ENCODE measurements at regions not wholly inside any gene's neighbourhood (a gene's known extent, or its start where the extent isn't known, plus 50 kb on each side); places are given as distances from the start of the nearest gene placed in this dataset.
A peak's percentile ranks its signal among the peaks of the same experiment; 100 is the strongest.

DNA sequence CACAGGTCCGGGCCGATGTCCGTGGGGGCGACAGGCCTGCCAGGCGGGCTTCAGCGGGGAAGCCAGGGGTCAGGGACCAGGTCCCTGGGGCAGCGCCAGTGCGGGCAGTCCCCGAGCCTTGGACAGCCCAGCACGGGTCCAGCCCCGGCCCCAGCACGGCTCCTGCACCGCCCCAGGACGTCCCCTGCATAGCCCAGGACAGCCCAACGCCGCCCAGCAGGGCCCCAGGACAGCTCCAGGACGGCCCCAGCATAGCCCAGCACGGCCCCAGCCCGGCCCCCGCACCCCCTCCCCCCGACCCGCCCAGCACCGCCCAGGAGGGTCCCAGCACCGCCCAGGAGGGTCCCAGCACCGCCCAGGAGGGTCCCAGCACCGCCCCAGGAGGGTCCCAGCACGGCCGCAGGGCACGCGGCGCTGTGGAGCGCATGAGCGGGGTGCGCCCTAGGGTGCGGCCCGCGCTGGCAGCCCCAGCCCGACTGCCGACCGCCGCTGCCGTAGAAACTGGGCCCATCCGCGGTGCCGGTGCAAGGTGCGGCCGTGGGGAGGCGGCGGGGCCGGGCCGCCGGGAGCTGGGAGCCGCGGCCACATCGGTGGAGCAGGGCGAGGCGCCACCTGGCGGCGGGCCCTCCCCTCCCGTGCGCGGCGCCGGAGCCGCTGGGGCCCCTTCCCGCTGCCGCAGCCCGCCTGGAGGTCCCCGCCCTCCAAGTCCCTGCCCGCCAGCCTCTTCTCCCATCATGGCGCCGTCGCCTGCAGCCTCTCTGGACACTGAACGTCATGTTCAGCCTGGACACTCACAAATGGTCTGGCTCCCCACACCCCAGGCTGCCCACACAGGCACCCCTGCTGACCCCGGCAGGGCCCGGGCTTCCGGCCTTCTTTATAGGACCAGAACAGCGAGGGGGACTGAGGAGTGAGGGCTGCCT lies 106.8 kb upstream of the NKX1-1 start:
- DNase-seq (ENCODE audit: low read depth in 1 of 2, low spot score in 1 of 2) = peak; percentile 26 to 45

DNA sequence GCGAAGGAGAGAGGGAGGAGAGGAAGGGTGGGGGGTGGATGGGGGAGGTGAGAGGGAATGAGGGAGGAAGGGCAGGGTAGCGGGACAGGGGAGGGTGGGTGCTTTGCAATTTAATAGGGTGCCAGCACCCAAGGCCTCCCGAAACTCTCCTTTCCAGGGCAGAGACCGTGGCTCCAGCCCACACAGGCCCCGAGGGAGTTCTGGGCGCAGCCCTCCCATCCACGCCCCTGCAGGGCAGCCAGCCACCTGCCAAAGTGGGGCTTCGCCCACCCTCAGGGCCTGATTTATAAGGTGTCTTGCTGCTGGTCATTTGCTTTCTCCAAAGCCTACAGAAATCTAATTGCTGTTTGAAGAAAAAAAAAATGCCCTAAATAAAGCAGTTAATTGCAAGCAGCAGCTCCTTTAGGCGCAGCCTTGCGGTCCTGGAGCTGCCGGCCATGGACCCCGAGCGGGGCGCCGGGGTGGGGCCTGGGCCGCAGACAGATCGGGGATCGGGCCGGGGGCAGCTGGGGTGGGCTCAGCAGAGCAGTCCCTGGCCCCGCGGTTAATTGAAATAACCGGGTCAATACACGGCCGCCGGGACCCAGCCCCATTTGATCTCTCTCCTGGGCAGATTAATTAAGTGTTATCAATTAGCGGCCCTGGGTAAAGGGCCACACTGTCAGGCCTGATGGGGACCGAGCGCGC lies 106.0 kb upstream of the NKX1-1 start:
- no peak for DNase-seq (ENCODE audit: low read depth in 1 of 2, low spot score in 1 of 2)

DNA sequence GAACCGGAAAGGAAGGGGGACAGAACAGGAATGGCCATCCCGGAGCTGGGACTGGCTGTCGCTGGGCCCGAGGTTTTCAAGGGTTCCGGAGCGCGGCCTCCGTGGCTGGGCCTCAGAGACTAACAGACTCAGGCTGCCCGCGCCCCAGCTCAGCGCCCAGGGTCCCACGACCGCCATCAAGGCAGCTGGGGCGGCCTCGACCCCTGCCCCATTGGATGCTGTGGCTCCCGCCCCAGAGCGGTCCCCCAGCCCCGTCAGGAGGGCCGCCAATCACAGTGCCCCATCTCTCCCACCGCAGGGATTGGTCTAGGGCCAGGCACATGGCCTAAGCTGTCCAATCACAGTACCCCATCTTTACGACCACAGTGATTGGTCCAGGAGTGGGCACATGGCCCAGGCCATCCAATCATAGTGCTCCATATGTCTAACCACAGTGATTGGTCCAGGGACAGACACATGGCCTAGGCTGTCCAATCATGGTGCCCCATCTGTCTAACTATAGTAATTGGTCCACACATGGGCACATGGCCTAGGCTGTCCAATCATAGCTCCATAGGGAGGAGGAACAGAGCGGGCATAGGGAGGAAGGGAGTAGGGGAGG lies 105.3 kb upstream of the NKX1-1 start:
- peak in 1 of 2 donors; percentile 7 for DNase-seq (ENCODE audit: low read depth in 1 of 2, low spot score in 1 of 2)

DNA sequence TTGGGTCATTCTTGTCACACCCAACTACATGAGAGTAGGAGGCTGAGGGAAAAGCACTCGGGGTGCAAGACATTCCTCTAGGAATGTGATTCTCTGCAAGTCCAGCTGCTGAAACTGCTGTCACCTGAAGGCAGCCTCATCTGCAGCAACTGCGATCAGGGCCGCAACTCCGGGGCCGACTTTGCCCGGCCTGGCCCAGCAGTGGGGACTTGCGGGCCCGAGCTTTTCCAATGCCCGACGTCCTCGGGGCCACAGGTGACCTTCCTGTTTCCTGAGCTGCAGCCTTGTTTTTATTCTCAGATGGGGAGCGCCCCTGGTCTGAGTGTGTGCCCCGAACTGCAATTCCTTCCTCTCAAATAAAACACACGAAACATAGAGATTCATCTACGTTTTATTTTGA lies 104.7 kb upstream of the NKX1-1 start:
- DNase-seq (ENCODE audit: low read depth in 1 of 2, low spot score in 1 of 2) = no peak

DNA sequence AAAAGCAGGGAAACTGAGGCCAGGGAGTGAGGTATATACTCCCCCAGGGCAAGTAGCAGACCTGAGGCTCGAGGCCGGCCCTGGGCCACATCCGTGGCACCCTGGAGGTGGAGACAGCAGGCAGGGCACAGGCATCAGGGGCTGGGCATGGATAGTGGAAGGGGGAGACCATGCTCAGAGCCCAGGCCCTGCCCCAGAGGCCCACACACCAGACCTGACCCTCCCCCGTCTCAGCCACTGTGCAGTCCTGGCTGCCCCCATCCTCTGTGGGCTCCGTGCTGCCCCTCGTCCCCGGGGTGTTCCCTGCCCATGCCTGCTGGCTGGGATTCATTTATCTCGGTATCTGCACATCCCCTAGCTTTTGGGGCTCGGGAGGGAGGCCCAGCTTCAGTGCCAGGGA lies 103.1 kb upstream of the NKX1-1 start:
- no peak for DNase-seq (ENCODE audit: low read depth in 1 of 2, low spot score in 1 of 2)

DNA sequence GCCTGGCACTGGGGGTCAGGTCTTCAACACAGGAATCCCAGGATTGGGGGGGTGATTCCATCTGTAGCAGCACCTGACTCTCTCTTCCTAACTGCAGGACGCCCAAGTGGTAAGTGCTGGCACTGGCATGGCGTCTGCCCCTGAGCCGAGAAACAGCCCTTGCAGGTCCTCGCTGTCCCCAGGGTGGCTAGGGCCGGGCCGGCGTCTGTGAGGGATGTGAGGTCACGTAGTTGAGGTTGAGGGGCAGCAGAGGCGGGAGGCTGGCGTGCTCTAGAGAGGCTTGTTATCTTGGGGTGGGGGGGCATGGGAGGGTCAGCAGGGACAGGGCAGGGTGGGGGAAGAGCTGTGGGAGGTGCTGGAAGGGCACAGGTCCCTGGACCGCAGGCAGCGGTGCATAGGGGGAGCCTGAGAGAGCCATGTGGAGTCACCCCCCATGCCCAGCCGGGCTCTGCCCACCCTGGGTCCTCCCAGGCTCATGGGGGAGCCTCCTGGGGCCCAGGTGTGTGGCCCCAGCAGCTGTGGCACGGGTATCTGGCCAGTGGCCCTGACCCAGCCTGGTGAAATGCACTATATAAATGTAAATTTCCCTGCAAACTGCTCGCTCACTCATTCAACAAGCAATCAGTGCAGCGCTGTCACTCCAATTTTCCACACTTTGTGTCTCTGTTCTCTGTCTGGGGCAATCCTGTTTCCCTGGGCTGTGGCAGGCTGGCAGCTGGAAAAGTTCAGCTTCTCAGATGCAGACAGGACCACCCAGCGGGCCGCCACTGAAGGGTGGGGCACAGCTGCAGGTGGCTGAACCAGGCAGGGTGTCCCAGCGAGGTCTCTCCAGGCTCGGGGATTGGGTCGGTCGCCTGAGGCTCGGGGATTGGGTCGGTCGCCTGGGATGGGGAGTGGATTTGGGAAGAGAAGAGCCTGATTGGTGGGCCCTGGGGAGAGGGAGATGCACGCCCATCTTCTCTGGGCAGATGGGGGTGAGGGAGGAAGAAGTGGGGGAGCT lies 102.2 kb upstream of the NKX1-1 start:
- no peak for DNase-seq (ENCODE audit: low read depth in 1 of 2, low spot score in 1 of 2)

DNA sequence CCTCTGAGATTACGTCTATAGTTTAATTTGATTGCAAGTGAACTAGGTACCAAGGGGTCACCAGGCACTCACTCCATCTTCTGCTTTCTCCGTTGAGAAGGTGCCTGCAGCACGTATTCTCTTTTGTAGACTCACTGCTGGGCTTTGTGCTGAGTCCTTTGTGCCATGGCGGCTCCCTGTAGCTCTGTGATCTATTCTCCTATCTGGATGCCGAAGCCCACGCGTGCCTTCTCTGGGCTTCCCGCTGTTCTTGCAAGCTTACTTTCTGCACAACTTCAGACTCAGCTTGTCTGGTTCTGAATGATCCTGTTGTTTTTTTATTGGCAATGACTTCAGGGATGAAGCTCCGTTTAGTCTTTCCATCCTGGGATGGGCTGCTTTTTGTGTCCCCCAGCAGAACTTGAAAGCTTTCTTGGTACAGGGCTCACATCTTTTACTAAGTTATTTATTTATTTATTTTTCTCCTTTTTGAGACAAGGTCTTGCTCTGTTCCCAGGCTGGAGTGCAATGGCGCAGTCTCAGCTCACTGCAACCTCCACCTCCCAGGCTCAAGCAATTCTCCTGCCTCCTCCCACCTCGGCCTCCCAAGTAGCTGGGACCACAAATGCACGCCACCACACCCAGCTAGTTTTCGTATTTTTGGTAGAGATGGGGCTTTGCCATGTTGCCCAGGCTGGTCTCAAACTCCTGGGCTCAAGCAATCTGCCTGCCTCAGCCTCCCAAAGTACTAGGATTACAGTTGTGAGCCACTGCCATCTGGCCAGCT lies 100.9 kb upstream of the NKX1-1 start:
- DNase-seq (ENCODE audit: low read depth in 1 of 2, low spot score in 1 of 2) = no peak

DNA sequence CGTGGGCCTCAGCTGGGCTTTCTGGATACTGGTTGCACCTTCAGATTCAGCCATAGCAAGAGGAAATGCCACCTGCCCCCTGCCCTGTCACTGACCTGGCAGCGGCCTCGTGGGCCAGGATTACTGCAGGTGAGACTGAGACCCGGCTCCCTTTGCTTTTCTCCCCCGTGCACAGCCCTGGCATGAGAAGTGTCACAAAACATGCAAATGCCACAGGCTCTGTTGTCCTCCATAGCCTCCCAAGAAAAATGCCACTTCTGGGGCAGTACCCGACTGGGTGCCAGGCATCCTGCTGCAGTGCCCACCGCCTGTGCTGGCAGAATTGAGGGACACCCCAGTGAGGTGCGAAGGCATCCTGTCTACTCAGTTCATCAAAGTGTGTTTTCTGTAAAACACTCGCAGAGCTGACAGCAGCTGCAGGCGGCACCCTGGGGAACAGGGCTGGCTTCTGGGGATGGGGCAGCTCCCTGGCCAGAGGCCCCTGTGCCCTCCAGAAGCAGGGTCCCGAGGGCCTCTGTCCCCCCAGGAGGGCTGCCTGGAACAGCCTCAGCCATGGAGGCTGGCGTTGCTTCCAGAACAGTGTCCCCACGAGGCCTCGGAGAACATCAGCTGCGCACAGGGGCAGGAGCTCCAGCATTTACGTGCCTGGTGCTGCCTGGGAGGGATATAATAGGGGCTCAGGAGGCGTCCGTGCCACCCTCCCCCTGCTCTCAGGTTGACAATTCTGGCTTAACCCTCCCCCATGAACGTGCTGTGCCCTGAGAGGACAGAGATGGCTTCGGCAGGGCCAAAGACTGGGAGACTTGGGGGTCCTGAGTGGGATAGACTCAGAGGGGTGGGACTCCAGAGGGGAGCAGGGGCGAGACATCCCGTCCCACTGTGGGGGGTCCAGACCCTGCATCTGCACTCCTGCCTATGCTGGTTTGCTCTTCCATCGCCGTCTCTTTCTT lies 99.5 kb upstream of the NKX1-1 start:
- no peak for DNase-seq (ENCODE audit: low read depth in 1 of 2, low spot score in 1 of 2)

DNA sequence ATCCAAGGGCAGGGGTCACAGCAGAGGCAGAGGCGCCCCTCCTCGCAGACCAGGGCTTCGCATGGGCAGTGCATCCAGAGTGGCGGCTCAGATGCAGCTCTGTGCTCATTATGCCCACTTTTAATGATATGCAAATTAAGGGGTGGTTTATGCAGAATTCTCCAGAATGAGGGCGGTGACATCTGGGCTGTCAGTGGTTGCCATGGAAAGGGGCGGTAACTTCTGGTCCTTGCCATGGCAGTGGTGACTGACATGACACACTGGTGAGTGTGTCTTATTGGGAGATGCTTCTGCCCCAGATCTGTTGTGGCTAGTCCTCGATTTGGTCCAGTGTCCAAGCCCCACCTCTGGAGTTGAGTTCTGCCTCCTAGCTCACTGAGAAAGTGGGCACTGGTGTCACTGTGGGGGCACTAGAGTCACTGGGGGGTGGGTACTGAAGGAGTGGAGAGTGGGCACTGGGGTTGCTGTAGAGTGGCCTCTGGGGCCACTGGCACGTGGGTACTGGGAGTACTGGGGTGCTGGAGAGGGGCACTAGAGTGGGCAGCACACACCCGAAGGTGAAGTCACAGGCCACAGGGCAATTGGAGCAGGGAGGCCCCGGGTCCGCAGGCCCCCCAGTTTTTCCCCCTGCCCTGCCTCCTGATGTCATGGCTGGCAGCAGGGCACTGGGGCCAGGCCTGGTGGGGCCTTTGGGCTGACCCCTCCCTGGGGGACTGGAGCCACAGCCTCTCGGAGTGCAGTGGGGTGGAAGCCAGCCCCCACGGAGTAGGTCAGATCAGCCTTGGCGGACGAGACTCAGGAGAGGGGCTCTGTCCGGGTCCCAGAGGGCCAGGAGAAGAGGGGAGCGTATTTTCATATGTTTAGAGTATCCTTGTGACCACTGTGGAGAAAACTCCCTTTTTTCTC lies 98.6 kb upstream of the NKX1-1 start:
- no peak for DNase-seq (ENCODE audit: low read depth in 1 of 2, low spot score in 1 of 2)

DNA sequence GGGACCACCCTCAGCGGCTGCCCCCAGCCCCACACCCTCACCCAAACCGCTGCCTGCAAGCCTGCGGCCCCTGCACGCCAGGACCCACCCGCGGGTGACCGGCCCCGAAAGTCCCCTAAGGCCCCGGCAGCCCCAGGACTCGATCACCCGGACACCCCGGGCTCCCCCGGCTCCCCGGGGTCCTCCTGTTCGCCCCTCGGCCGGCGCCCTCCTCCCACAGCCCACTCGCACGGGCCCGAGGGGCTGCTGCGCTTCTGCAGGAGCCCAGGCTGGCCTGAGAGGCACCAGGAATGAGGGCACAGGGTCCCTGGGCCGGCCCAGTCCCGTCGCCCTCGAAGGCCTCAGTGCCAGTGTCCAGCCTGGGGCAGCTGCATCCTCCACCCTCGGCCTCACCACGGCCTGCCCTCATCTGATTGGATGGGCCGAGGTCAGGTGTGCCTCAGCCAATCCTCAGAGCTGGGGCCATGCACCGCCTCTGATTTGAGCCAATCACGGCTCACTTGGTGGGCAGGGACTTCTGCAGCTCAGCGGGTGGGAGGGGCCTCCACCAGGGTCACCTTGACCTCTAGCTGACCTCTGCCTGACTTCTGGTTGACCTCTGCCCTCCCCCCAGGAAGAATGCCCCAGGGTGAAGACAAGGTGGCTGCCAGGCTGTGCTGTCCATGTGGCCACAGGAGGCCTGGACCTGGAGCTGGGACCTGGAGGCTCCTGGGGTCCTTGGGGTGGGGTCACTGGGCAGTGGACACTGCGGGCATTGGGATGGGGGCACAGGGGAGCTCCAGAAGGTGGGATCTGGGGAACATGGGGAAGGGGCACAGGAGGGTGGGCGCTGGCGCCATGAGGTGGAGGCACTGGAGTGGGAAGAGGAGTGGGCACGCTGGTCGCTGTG lies 97.6 kb upstream of the NKX1-1 start:
- no peak for DNase-seq (ENCODE audit: low read depth in 1 of 2, low spot score in 1 of 2)

DNA sequence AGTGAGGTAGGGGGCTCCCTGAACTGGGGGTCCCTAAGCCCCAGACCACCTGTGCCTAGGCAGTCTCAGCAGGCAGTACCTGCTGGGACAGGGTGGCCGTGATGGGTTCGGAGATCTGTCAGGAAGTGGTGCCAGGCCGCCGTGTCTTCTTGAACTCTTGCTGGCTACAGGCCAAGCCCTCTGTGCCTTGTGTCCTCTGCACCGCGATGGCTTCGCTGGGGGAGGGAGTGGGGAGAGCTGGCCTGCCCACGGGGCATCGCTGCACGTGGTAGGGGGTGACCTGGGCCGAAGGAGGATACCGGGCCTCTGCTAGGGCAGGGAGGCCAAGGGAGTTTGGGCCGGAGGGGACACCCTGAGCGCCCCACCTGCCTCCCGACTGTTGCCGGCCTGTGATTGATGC lies 96.7 kb upstream of the NKX1-1 start:
- DNase-seq (ENCODE audit: low read depth in 1 of 2, low spot score in 1 of 2) = no peak

DNA sequence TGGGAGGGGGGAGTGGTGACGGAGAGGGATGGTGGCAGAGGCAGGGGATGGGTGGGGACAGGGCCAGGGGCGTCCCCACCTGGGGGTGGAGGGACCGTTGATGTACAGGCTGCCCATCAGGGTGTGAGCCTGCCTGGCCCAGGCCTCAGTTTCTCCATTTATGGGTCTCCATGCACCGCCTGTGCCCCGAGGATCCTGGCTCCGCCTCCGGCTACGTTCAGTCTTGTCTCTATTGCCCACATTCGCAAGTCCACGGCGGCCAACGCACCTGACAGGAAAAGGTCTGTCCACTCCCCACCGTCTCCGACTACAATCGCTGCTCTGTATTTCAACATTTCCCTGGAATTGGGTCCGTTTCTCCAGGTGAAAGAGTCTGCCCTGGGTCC lies 96.3 kb upstream of the NKX1-1 start:
- DNase-seq (ENCODE audit: low read depth in 1 of 2, low spot score in 1 of 2) = no peak

DNA sequence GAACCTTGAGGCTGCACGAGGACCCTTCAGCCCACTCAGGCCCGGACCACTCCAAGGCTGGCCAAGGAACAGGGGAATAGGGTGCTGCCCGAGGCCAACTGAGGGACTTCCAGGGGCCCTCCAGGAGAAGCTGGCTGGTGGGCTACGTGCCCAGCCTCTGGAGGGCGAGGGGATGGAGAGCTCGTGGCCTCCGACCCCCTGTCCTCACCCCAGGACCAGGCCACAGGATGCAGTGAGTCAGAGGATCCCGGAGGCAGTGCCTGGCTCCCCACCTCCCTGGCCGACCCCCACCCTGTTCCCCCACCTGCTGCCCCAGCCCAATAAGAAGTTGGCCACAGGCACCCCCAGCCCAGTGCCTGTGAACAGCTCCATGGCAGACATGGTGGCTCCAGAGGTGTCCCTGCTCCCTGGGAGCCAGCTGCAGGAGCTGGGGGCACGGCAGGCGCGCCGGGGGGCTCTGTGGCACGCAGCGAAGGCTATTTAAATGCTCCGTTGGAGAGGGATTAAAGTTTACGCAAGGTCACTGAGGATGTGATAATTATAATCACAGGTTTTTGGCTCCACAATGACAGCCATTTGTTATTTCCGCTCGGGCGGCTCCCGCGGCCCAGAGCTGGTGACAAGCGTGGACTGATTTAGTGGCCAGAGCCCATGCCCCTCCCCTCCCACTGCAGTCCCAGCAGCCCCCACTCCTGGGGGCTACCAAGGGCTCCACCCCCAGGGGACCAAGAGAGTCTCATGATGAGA lies 95.7 kb upstream of the NKX1-1 start:
- no peak for DNase-seq (ENCODE audit: low read depth in 1 of 2, low spot score in 1 of 2)

DNA sequence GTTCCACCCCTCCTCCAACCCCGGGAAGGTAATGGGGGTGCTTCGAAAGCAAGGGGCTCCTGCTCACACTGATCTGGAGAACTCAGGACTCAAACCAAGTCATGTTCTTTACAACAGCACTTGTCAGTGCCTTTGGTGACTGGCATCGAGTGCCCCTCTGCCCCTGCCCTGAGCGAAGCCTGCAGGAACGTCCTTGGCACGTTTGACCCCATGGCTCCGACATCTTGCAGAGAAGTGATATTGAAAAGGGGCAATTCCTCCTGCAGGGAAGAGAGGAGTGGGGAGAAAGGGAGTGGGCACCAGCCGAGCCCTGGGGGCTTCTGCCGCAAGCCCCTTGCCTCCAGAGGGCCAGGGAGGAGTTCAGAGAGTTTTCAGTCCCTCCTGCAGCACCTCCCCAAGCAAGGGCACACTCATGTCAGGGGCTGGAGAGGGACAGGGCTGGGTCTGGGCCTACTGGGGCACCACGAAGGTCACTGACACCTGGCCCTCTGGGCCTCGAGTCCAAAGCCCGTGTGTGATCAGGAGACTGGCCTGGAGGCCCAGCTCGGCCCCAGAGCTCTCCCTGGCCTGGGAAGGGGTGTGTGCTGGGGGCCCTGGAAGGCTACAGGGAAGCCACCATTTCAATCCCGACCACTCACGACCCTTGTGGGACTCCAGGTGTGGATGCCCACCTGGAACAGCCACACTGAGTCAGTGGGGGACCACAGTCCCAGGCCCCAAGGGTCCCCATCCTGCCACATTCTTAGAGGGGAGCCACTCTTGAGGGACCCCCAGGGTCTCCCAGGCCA lies 94.9 kb upstream of the NKX1-1 start:
- no peak for DNase-seq (ENCODE audit: low read depth in 1 of 2, low spot score in 1 of 2)

DNA sequence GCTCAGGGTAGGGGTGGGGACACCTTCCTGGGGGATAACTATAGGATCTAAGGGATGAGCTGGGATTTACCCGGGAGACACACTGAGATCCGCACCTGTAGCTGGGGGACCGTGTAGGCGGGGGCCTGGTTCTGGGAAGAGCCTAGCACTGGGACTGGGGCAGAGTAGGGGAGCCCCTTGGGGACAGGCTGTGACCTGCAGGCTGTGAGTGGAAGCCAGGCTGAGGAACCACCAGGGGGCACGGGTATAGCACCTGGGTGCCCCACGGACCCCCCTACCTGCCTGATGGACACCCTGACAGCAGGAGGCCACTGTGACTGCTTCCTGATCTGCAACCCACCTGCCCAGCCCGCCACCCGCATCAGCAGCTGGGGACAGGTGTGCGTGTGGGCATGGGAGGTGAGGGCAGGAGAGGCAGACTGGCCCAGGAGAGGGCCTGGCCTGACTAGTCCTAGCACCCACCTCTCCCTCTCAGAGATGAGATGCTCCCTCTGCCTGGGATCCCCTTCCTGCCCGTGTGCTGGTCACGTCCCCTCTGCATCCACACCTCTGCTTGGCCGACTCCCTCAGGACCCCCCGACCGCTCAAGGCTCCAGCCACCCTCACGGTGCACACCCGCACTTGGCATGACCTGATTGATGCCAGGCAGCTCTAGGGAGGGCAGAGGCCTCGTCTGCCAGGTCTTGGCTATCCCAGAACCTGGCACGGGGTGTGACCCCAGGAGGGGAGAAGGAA lies 94.2 kb upstream of the NKX1-1 start:
- DNase-seq (ENCODE audit: low read depth in 1 of 2, low spot score in 1 of 2) = no peak

Measured in stimulated activated CD4-positive, alpha-beta T cell treated with anti-CD3 and anti-CD28 coated beads, Interleukin-15, amount 100 ng/mL, for 1 hour (primary cell).